Stimulated activated CD8-positive, alpha-beta memory T cell treated with anti-CD3 and anti-CD28 coated beads, Interleukin-12 subunit alpha, Interleukin-12 subunit beta, amount 100 ng/mL, for 24 hours (primary cell): ENCODE measurements at regions not wholly inside any gene's neighbourhood (a gene's known extent, or its start where the extent isn't known, plus 50 kb on each side); places are given as distances from the start of the nearest gene placed in this dataset.
"Not testable (repeated sequence)": the region's sequence is repeated elsewhere in the genome, so short reads cannot be mapped to it uniquely, and the experiment has no call there.

Source experiments
- DNase-seq: peaks from one replicate; pipeline ENCODE4 v3.0.0-alpha.2; 2020; ENCODE audit errors: extremely low read depth

GRCh38 chr6:145540741-145541140 is 194.6 kb downstream of the EPM2A start:
- no peak for DNase-seq

- no peak for DNase-seq
Measured at GRCh38 chr6:145544041-145544440, 191.3 kb downstream of the EPM2A start.

GRCh38 chr6:145544514-145544913 is 190.8 kb downstream of the EPM2A start:
- no peak for DNase-seq

- DNase-seq = no peak
Measured at GRCh38 chr6:145546265-145546664, 189.1 kb downstream of the EPM2A start.

- no peak for DNase-seq
Measured at GRCh38 chr6:145547594-145548335, 187.6 kb downstream of the EPM2A start.

GRCh38 chr6:145548933-145549648 is 186.2 kb downstream of the EPM2A start:
- DNase-seq = no peak

GRCh38 chr6:145551164-145551563 is 184.2 kb downstream of the EPM2A start:
- DNase-seq = no peak

- DNase-seq = no peak
Measured at GRCh38 chr6:145555084-145555483, 180.2 kb downstream of the EPM2A start.

GRCh38 chr6:145557474-145557873 is 177.8 kb downstream of the EPM2A start:
- no peak for DNase-seq

GRCh38 chr6:145559836-145560235 is 175.5 kb downstream of the EPM2A start:
- no peak for DNase-seq

GRCh38 chr6:145561095-145562072 is 173.9 kb downstream of the EPM2A start:
- no peak for DNase-seq

GRCh38 chr6:145562771-145563615 is 172.3 kb downstream of the EPM2A start:
- DNase-seq = no peak

GRCh38 chr6:145564553-145564952 is 170.8 kb downstream of the EPM2A start:
- DNase-seq = no peak

GRCh38 chr6:145567684-145568252 is 167.6 kb downstream of the EPM2A start:
- DNase-seq = no peak

- no peak for DNase-seq
Measured at GRCh38 chr6:145569140-145569539, 166.2 kb downstream of the EPM2A start.

- DNase-seq = not testable (repeated sequence)
Measured at GRCh38 chr6:145570336-145570735, 165.0 kb downstream of the EPM2A start.

GRCh38 chr6:145574269-145574668 is 161.1 kb downstream of the EPM2A start:
- DNase-seq = not testable (repeated sequence)
